ENCODE measurements at regions not wholly inside any gene's neighbourhood (a gene's known extent, or its start where the extent isn't known, plus 50 kb on each side); places are given as distances from the start of the nearest gene placed in this dataset.
A peak's percentile ranks its signal among the peaks of the same experiment; 100 is the strongest.

- no peak for DNase-seq
Measured at GRCh38 chr15:45743426-45744235, 108.8 kb downstream of the SQOR start.

GRCh38 chr15:45744236-45744589 lies 109.4 kb downstream of the SQOR start:
- DNase-seq: no peak

DNA sequence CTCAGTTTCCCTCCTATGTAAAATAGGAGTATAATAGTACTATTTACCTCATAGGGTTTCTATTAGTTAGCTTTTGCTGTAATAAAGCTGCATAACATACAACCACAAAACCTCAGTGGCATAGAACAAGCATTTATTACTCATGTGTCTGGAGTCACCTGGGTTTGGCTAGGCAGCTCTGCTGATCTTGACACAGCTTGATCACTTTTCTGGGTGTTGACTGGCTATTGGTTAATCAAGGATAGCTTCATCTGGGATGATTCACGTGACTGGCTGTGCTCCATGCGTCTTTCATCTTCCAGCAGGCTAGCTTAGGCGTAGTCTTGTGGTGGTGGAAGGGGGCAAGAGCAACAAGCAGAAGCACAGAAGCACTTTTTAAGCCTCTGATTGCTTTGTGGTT lies 112.6 kb downstream of the SQOR start:
- no peak for DNase-seq

DNA sequence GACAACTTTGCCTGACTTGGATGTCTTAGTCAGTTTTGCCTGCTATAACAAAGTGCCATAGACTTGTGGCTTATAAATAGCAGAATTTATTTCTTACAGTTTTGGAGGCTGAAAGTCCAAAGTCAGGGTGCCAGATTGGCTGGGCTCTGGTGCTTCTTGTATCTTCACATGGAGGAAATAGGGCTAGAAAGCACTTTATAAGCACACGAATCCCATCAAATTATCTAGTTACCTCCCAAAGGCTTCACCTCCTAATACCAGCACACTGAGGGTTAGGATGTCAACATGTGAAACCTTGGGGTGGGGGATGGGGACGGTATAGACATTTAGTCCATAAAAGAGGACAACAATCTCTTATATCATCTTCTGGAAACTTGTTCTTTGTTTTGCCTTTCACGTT lies 116.8 kb downstream of the SQOR start:
- no peak for DNase-seq

GRCh38 chr15:45759936-45760335 lies 125.1 kb downstream of the SQOR start:
- DNase-seq: no peak

DNA sequence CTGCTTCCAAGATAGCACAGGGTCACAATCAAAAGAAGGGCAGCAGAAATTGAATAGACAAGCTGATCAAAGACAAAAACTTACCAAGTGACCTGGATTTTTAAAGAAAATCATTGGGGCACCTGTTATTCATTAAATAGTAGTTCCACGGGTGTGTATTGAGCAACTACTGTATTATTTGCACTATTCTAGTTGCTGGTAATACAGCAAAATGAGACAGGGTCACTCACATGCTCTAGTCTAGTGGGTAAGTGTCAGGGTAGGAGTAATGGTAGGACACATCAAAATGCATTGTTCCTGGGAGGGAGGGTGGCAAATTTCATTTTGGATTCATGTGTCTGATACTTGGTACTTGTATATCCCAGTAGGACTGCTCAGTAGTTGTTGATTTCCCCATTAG lies 127.9 kb downstream of the SQOR start:
- DNase-seq: no peak

GRCh38 chr15:45763170-45763869 lies 128.5 kb downstream of the SQOR start:
- peak; percentile 40 for DNase-seq

DNA sequence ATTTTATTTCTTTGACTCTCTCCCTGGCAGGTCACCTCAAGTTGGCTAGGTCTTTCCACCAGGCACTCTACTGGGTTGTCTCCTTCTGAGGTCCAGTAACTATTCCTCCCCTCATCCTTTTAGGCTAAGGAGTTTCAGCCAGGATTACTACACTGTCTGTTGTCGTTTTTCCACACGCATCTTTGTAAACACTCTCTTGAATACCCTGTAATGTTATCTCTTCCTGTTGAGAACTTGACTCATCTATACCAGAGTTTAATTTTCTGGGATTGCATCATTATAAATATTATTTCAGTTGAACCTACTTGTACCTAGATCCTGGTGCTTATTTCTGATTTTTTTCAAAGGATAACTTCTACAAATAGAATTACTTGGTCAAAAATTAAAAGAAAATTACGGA lies 138.3 kb downstream of the SQOR start:
- no peak for DNase-seq

GRCh38 chr15:45776772-45777171 lies 141.9 kb downstream of the SQOR start:
- no peak for DNase-seq

- peak; percentile 30 for DNase-seq
Measured at GRCh38 chr15:45777781-45778180, 143.0 kb downstream of the SQOR start.

- DNase-seq: no peak
Measured at GRCh38 chr15:45780352-45780751, 145.5 kb downstream of the SQOR start.

DNA sequence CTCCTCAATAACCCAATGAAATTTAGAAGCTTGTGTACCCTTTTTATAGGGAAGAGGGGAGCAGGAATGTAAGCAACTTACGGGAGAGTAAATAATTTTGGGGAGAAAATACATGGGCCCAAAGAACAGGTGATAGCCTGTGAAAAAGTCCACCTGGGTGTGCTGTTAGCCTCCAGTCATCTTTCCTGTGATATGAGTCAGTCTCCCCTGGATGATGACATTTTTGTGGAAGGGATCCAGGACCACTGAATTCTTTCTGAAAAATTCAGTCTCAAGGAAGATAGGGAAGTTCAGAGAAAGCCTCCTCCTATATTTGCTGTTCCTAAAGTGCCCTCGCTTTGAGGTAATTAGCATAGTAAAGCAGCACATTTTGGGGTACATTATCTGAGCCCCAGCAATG lies 149.8 kb downstream of the SQOR start:
- no peak for DNase-seq

DNA sequence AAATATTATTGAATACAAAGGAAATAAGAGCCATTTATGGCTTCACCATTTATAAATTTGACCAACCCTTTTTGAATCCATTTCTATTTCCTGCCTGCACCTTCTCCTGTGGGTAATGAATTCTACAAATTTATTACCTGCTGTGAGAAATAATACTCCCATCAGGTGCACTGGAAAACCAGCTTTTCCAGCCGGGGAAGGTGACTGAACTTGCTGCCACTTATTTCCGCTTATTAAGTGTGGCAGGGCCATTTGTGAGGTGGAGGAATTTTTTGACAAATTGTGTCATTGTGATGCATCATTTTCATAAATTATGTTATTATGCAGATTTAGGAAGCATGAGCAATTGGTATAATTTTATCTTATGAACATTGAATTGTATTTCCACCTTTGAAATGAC lies 151.1 kb downstream of the SQOR start:
- peak; percentile 74 for DNase-seq

GRCh38 chr15:45790325-45790943 lies 155.6 kb downstream of the SQOR start:
- DNase-seq: peak; percentile 58

DNA sequence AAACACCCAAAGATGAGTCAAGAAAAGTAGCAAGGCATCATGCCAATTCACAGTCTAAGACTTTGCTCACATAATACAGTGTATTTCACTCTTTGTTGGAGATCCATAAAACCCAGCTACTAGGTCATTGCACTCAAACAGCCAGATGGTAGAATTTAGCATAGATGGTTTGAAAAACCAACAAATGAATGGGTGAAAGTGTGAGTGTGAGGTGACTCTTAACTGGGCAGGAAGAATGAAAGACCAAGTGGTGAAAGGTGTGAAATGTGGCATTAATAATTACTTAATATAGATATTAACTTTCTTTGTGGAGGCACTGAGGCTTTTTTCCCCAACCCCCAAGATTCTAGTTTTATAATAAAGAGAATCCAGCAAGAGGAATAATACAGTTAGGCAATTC lies 159.5 kb downstream of the SQOR start:
- DNase-seq: no peak

GRCh38 chr15:45794712-45795439 lies 160.0 kb downstream of the SQOR start:
- peak; percentile 78 for DNase-seq

DNA sequence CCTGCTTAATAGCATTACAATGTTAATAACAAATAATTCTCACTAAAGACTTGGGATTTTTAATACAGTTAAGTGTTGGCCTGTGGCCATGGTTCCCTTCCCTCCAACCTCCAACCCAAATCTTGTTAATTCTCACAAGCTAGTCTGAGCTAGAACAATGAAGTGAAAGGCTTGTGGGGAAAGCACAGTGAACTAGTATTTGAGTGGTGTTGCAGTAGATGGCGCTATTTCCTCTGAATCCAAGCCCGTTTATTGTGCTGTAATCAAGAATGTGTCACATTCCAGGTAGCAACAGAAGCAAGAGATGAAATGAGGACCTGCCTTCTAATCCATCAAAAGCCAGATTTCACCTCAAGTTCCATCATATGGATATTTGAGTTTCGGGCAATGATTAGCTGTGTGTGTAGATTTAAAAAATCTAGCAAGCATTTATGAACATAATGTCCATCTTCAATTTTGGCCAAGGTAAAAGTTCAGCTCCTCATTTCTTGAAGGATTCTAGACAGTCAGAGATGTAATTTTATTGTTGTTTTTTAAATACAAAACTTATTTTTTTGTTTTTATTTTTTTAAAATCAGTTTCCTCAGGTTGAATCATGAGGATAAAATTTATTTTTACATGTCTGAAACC lies 160.7 kb downstream of the SQOR start:
- peak; percentile 87 for DNase-seq

DNA sequence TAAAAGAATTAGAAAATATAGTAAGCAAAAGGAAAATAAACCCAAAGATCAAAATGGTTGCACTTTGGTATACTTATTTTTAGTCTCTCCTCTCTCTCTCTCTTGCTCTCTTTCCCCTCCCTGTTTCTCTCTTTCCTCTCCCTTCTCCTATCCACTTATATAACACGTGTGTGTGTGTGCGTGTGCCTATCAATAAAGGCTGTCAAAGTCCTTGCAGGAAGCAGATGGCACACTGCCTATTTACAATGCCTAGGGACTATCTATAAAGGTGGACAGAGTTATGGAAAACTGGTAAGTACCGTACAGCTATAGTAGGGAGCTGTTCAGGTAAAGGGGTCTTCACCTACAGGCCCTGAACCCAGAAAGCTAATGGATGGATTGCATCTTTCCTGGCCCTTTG lies 161.6 kb downstream of the SQOR start:
- peak; percentile 55 for DNase-seq

GRCh38 chr15:45799508-45799907 lies 164.7 kb downstream of the SQOR start:
- no peak for DNase-seq

DNA sequence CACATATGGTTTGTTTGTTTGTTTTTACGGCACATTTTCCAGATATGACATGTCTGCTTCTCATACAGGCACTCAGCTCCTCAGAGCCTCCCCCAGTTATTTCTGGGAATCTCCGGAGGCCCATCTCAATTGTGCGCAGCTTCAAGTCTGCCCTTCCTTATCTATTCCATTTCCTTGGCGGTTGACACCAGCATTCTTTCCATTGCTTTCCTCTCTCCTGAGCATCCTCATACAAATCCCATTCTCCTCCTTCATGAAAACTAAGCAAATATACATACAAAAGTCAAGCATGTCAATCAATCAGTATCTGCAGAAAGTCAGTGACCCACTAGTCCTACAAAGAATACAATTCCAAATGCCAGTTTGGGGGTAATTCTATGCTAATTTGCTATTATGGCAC lies 166.7 kb downstream of the SQOR start:
- DNase-seq: peak; percentile 62

DNA sequence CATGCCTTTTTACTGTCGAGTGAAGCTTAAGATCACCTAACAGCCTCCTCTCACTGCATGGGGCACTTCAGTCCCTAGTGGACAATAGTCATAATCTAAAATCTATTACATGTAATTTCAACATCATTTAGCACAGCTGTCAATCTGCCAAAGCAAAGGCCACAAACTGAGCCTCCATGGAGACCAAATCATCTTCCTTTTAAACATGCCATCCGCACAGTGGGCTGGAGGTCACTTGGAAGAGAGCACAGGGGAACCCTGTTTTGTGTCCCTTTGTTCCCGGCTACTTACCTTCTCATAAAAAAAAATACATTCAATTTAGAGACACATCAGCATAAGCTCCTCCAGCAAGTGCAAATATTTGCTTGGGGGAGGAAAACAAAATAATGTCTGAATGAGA lies 167.3 kb downstream of the SQOR start:
- DNase-seq: peak; percentile 98

- peak; percentile 35 for DNase-seq
Measured at GRCh38 chr15:45804028-45804427, 169.2 kb downstream of the SQOR start.

- DNase-seq: no peak
Measured at GRCh38 chr15:45810201-45810600, 175.4 kb downstream of the SQOR start.

All from NCI-H146 (cell line).